Neural progenitor cell (in vitro differentiated cells): ENCODE measurements at regions not wholly inside any gene's neighbourhood (a gene's known extent, or its start where the extent isn't known, plus 50 kb on each side); places are given as distances from the start of the nearest gene placed in this dataset.

Experiments used
- DNase-seq: peaks from one replicate; pipeline ENCODE4 v3.0.0-alpha.2; 2016; ENCODE audit warnings: low spot score
- H2AFZ ChIP-seq: fragments of 200-600 bp; sonication (generic); replicated peaks from 2 replicates; pipeline ENCODE4 v1.6.1; 2016; ENCODE audit warnings: antibody characterized with exemption
- H3F3A ChIP-seq: fragments of 200-600 bp; sonication (generic); 2 replicates; pipeline ENCODE4 v1.6.1; 2016; ENCODE audit warnings: antibody characterized with exemption, low read depth
- H3K27ac ChIP-seq: fragments of 200-600 bp; sonication (generic); 2 replicates; pipeline ENCODE4 v1.5.1; 2016; ENCODE audit warnings: mild to moderate bottlenecking
- H3K27me3 ChIP-seq: fragments of 200-600 bp; sonication (generic); 2 replicates; pipeline ENCODE4 v1.6.1; 2016; ENCODE audit warnings: mild to moderate bottlenecking, moderate library complexity
- H3K36me3 ChIP-seq: fragments of 200-600 bp; sonication (generic); 2 replicates; pipeline ENCODE4 v1.5.1; 2016
- H3K4me1 ChIP-seq: fragments of 200-600 bp; sonication (generic); 2 replicates; pipeline ENCODE4 v1.6.1; 2016; ENCODE audit warnings: mixed run types
- H3K4me2 ChIP-seq: fragments of 200-600 bp; sonication (generic); 2 replicates; pipeline ENCODE4 v1.6.1; 2016
- H3K4me3 ChIP-seq: fragments of 200-600 bp; sonication (generic); 2 replicates; pipeline ENCODE4 v1.5.1; 2016
- H3K79me2 ChIP-seq: fragments of 200-600 bp; sonication (generic); 2 replicates; pipeline ENCODE4 v1.6.1; 2016; ENCODE audit warnings: low read depth
- H3K9ac ChIP-seq: fragments of 200-600 bp; sonication (generic); 2 replicates; pipeline ENCODE4 v1.6.1; 2016
- H3K9me3 ChIP-seq: fragments of 200-600 bp; sonication (generic); 2 replicates; pipeline ENCODE4 v1.5.1; 2016; ENCODE audit warnings: low read depth
- H4K20me1 ChIP-seq: fragments of 200-600 bp; sonication (generic); 2 replicates; pipeline ENCODE4 v1.6.1; 2016; ENCODE audit warnings: low read depth
- H3K27ac Mint-ChIP-seq: 3 replicates; pipeline ENCODE4 v1.8.0; 2021; ENCODE audit warnings: mixed read lengths
- H3K27me3 Mint-ChIP-seq: 2 replicates; pipeline ENCODE4 v1.8.0; 2022; ENCODE audit warnings: low read depth, mild to moderate bottlenecking, inconsistent platforms, moderate library complexity, mixed read lengths; ENCODE audit not compliant: insufficient read depth
- H3K36me3 Mint-ChIP-seq: 3 replicates; pipeline ENCODE4 v1.8.0; 2021; ENCODE audit warnings: mixed read lengths
- H3K4me1 Mint-ChIP-seq: 3 replicates; pipeline ENCODE4 v1.8.0; 2021; ENCODE audit warnings: mixed read lengths
- H3K4me3 Mint-ChIP-seq: 3 replicates; pipeline ENCODE4 v1.8.0; 2021; ENCODE audit warnings: mild to moderate bottlenecking, moderate library complexity, mixed read lengths
- H3K9me3 Mint-ChIP-seq: 3 replicates; pipeline ENCODE4 v1.8.0; 2020; ENCODE audit warnings: mixed read lengths
- CTCF ChIP-seq: fragments of 200-600 bp; sonication (generic); IDR thresholded peaks from 2 replicates; pipeline ENCODE4 v1.5.1; 2017; ENCODE audit warnings: antibody characterized with exemption, mild to moderate bottlenecking
- EZH2 ChIP-seq: fragments of 200-600 bp; sonication (generic); IDR thresholded peaks from 2 replicates; pipeline ENCODE4 v1.6.1; 2017; ENCODE audit warnings: antibody characterized with exemption, mild to moderate bottlenecking, moderate library complexity
- EZH2phosphoT487 ChIP-seq: fragments of 200-600 bp; sonication (generic); IDR thresholded peaks from 2 replicates; pipeline ENCODE4 v1.6.1; 2017; ENCODE audit warnings: antibody characterized with exemption

- Histone ChIP-seq H4K20me1 (no peaks in the 10 kb centered on the region), H3K9me3 (no peaks in the 10 kb centered on the region), H3K4me2 (no peak overlapping the region), H3F3A (no peaks in the 10 kb centered on the region), H2AFZ (no peak overlapping the region), H3K4me3 (no peak overlapping the region), H3K4me1 (no peaks in the 10 kb centered on the region), H3K27ac (no peak overlapping the region), H3K79me2 (no peaks in the 10 kb centered on the region), H3K9ac (no peak overlapping the region), H3K36me3 (no peaks in the 10 kb centered on the region), H3K27me3 (no peaks in the 10 kb centered on the region)
- no peak for TF ChIP-seq EZH2
- H3K36me3 Mint-ChIP-seq = no peaks in the 10 kb centered on the region
- peak overlapping the region; percentile 54 for H3K27ac Mint-ChIP-seq
- H3K27me3 Mint-ChIP-seq = peaks cover 2% of the 10 kb centered on the region
- DNase-seq = peak; percentile 7
- H3K4me1 Mint-ChIP-seq = peaks cover 8% of the 10 kb centered on the region
- H3K4me3 Mint-ChIP-seq = no peak overlapping the region
- no peaks in the 10 kb centered on the region for H3K9me3 Mint-ChIP-seq
Observed at GRCh38 chr1:222043444-222044292, 301.8 kb upstream of the DUSP10 start.

- H3K27me3 Mint-ChIP-seq = peaks cover 2% of the 10 kb centered on the region
- no peak overlapping the region for H3K4me3 Mint-ChIP-seq
- no peak for TF ChIP-seq CTCF
- TF ChIP-seq EZH2phosphoT487 = no peak
- no peak for TF ChIP-seq EZH2
- H3K9me3 Mint-ChIP-seq = no peaks in the 10 kb centered on the region
- Histone ChIP-seq H3K27me3 (no peaks in the 10 kb centered on the region), H3K4me2 (no peak overlapping the region), H3K9ac (no peak overlapping the region), H3K79me2 (no peaks in the 10 kb centered on the region), H3K9me3 (no peaks in the 10 kb centered on the region), H3K27ac (no peak overlapping the region), H3K4me3 (no peak overlapping the region), H3F3A (no peaks in the 10 kb centered on the region), H3K36me3 (no peaks in the 10 kb centered on the region), H3K4me1 (no peaks in the 10 kb centered on the region), H4K20me1 (no peaks in the 10 kb centered on the region), H2AFZ (no peak overlapping the region)
- H3K27ac Mint-ChIP-seq = no peak overlapping the region
- no peaks in the 10 kb centered on the region for H3K36me3 Mint-ChIP-seq
- peaks cover 5% of the 10 kb centered on the region for H3K4me1 Mint-ChIP-seq
- no peak for DNase-seq
Observed at GRCh38 chr1:222042120-222042519, 300.2 kb upstream of the DUSP10 start.

GRCh38 chr1:222040955-222041354 is 299.1 kb upstream of the DUSP10 start:
- TF ChIP-seq CTCF (no peak), EZH2phosphoT487 (no peak), EZH2 (no peak)
- H3K27ac Mint-ChIP-seq = no peak overlapping the region
- peaks cover 2% of the 10 kb centered on the region for H3K27me3 Mint-ChIP-seq
- no peak overlapping the region for H3K9ac ChIP-seq
- no peaks in the 10 kb centered on the region for H3K36me3 ChIP-seq
- no peaks in the 10 kb centered on the region for H3K9me3 Mint-ChIP-seq
- no peaks in the 10 kb centered on the region for H3K36me3 Mint-ChIP-seq
- H4K20me1 ChIP-seq = no peaks in the 10 kb centered on the region
- peaks cover 5% of the 10 kb centered on the region for H3K4me1 Mint-ChIP-seq
- DNase-seq = no peak
- no peaks in the 10 kb centered on the region for H3K27me3 ChIP-seq
- no peak overlapping the region for H3K4me3 ChIP-seq
- no peak overlapping the region for H2AFZ ChIP-seq
- no peak overlapping the region for H3K27ac ChIP-seq
- H3F3A ChIP-seq = no peaks in the 10 kb centered on the region
- no peaks in the 10 kb centered on the region for H3K79me2 ChIP-seq
- no peaks in the 10 kb centered on the region for H3K4me1 ChIP-seq
- no peak overlapping the region for H3K4me2 ChIP-seq
- H3K4me3 Mint-ChIP-seq = no peak overlapping the region
- H3K9me3 ChIP-seq = no peaks in the 10 kb centered on the region

GRCh38 chr1:222040121-222040805 is 298.4 kb upstream of the DUSP10 start:
- Mint-ChIP-seq H3K9me3 (no peaks in the 10 kb centered on the region), H3K27ac (no peak overlapping the region), H3K27me3 (no peaks in the 10 kb centered on the region), H3K4me1 (peaks cover 5% of the 10 kb centered on the region), H3K36me3 (no peaks in the 10 kb centered on the region), H3K4me3 (no peak overlapping the region)
- Histone ChIP-seq H3K9ac (no peak overlapping the region), H3K4me1 (no peaks in the 10 kb centered on the region), H3K4me2 (no peak overlapping the region), H4K20me1 (no peaks in the 10 kb centered on the region), H3K9me3 (no peaks in the 10 kb centered on the region), H3F3A (no peaks in the 10 kb centered on the region), H3K79me2 (no peaks in the 10 kb centered on the region), H2AFZ (no peak overlapping the region), H3K27ac (no peak overlapping the region), H3K36me3 (no peaks in the 10 kb centered on the region), H3K27me3 (no peaks in the 10 kb centered on the region), H3K4me3 (no peak overlapping the region)
- DNase-seq = no peak
- TF ChIP-seq EZH2phosphoT487 = no peak
- TF ChIP-seq EZH2 = no peak
- TF ChIP-seq CTCF = no peak
